GOT3 (cell line): ENCODE measurements at regions not wholly inside any gene's neighbourhood (a gene's known extent, or its start where the extent isn't known, plus 50 kb on each side); places are given as distances from the start of the nearest gene placed in this dataset.

Experiments used
- DNase-seq: peaks from one replicate; lab custom pipeline; 2025; ENCODE audit warnings: mixed read lengths; lab: John Stamatoyannopoulos, UW

DNA sequence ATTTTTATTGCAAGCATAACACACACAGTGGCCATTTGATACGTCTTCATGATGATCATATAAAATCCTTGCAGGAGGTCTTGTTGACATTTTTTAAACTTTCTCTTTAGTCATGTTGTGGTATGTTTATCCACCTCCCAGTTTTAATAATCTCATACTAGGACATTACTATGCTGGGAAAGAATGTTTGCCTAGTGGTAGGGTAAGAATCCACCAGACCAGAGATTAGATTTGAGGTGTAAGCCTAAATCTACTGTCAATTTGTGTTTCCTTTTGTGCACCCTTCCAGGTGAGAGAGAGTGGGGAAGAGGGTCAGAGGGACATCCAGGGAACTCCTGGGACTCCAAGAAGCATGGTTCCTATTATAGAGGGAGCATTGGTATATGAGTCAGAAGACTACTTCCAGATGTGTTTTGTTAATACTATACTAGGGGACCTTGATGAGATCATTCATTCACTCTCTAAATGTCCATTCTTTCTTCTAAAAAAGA is 298.3 kb upstream of the SASH1 start:
- no peak for DNase-seq

GRCh38 chr6:148044921-148045320 is 297.7 kb upstream of the SASH1 start:
- no peak for DNase-seq

- no peak for DNase-seq
These were observed 289.4 kb upstream of the SASH1 start for GRCh38 chr6:148053209-148053608.

GRCh38 chr6:148053796-148054195 is 288.8 kb upstream of the SASH1 start:
- DNase-seq = no peak

- no peak for DNase-seq
These were observed 288.4 kb upstream of the SASH1 start for GRCh38 chr6:148054219-148054618.

DNA sequence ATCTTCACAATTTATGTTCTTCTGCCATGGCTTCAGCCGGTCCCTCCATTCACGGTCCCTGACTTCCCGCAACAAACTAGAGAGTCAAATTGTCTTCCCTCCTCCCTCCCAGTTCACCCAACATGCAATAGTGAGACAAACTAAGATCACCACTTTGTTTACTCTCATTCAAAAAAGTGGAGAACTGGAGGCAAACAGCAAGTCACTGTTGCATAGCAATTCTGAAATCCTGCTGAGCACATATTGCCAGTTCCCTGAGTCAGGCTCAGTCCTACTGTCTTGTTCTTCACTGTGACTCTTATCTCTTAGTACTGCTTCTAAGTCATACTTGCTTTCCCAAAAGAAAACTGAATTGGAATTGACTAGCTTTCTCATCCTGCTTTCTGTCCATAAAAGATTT is 287.2 kb upstream of the SASH1 start:
- DNase-seq = no peak

- DNase-seq = no peak
These were observed 282.8 kb upstream of the SASH1 start for GRCh38 chr6:148059869-148060268.

DNA sequence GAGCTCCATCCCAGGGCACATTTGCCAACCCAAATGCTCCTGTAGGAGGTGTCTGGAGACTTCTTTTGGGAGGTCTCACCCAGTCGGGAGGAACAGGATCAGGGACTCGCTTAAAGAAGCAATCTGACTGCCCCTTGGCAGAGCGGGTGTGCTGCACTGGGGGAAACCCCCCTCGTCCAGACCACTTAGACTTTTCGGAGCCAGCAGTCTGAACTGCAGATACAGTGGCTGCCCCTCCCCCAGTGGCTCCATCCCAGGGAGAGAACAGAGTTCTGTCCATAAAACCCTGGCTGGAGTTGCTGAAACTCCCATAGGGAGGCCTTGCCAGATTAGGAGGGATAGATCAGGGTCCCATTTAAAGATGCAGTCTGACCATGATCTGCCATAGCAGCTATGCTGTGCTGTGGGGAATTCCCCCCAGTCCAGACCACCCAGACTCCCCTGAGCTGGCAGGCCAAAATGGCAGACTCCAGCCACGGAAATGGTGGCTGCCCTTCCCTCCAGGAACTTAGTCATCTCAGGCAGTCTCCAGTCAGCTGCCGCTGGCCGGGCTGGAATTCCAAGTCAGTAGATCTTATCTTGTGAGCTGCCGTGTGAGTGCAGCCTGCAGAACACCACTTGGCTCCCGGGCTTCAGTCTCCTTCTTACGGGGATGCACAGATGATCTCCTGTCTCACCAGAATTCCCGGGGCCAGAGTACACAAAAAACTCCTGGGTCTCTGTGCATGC is 278.1 kb upstream of the SASH1 start:
- no peak for DNase-seq

- DNase-seq = no peak
These were observed 274.1 kb upstream of the SASH1 start for GRCh38 chr6:148068437-148069061.

GRCh38 chr6:148069256-148069655 is 273.4 kb upstream of the SASH1 start:
- DNase-seq = no peak

- DNase-seq = no peak
These were observed 268.3 kb upstream of the SASH1 start for GRCh38 chr6:148074291-148074690.

DNA sequence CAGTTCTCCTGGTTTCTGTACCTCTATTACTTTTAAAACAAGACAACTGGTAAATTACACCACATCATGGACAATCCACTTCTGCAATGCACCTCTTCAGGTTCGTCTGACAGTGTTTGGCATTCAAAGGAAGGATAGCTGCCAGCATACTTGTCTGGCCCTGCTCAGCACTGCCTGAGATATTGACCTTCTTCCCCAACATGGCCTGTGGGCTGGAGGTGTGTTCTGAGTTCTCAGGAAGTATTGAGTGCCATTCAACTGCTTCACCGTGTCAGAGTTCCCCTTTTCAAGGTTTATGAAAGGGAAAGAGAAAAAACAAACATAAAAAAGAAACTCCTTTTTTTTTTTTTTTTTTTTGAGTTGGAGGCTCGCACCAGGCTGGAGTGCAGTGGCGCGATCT is 267.9 kb upstream of the SASH1 start:
- DNase-seq = no peak

DNA sequence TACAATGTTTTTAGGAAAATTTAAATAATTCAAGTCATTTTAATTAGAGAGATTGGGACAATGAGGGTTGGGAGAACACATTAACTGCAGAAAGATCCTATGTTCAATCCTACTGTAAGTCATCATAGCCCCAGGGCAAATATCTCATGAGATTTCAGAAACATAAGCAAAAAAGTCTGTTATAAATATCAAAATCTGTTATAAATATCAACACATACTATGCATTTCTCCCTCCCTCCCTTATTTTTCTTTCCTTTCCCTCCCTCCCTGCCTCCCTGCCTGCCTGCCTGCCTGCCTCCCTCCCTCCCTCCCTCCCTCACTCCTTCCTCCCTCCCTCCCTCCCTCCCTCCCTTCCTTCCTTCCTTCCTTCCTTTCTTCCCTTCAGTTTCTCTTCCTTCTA is 267.3 kb upstream of the SASH1 start:
- DNase-seq = no peak

DNA sequence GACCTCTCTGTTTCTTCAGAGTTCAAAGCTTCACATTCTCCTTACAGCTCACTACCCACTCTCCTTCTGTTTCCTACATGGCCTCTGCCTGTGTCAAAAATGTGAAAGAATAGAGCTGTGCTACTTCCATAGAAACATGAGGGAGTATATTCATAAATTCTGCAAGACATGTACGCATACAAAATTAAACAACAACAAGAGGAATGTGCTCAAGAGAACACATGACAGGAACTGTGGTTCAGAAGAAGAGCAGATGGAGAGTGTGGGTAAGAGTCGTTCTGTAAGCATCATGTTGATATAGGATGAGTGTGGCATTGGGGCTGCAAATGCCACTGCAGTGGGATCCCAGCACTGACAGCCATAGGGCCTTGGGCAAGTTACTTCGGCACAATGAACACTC is 266.6 kb upstream of the SASH1 start:
- DNase-seq = no peak

DNA sequence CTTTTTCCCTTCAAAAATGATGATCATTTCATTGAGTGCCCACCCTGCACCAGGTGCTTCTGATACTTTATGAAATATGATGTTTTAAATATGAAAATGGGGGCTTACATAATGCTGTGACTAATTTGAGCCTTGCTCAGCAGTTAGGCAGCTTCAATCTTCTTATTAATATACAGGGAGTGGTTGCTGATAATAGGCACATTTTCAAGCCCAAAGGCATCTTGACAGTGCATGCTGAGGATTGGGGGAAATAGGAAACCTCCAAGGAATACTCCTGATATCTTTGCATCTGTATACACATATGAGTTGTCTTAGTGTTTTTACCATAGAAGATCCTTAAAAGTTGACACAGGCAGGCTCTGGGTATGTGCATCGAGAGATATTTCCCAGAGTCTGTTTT is 262.3 kb upstream of the SASH1 start:
- DNase-seq = no peak

DNA sequence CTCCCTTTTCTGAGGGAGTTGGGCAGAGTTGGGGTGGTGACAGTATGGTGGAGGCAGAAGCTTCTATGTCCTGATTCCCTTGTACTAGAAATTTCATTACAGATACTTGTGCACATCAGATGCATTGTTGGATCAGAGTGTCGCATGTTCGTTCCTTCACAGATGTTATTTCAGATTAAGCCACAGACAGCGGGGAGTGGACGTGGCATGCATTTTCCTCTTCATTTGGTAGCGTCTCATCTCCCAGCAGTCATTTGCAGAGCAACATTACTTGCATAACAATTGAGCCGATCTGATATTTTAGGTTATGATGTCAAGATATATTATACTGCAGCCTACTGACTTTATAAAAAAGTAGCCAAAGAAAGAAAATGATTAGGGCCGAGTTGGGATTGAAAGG is 261.6 kb upstream of the SASH1 start:
- DNase-seq = no peak

DNA sequence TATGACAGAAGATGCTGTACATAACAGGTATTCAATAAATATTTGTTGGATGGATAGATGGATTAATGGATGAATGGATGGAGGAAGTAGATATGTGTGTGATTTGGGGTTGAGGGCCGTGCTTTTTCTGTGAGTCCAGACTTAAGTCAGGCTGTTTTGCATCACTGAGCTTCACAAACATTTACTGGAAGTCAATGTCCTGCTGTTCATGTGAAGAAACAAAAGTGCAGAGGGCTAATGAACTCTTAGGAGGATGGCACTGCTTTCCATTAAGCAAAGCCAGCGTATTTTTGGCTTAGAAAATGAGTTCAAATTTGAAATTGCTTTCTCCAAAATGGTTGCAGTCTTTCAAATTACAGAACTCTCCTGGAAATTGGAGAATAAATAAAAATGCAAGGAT is 260.6 kb upstream of the SASH1 start:
- no peak for DNase-seq

DNA sequence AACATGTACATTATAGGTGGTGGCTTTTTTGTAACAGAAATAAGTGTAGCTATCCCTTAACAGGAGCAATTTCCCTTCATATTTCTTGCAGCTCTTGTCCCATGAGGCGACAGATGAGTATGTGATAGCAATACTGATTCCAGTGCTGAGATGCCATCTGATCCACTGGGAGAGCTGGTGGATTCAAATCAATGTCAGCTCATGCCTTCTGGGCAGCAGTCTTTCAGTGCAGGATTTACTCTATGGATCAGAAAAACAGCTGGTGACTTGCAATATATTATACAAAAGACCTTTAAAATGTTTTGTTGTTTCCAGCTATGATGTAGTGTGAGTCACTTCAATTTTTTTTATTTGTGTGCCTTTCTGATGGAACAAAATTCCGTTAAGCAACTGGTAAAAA is 259.9 kb upstream of the SASH1 start:
- DNase-seq = no peak

DNA sequence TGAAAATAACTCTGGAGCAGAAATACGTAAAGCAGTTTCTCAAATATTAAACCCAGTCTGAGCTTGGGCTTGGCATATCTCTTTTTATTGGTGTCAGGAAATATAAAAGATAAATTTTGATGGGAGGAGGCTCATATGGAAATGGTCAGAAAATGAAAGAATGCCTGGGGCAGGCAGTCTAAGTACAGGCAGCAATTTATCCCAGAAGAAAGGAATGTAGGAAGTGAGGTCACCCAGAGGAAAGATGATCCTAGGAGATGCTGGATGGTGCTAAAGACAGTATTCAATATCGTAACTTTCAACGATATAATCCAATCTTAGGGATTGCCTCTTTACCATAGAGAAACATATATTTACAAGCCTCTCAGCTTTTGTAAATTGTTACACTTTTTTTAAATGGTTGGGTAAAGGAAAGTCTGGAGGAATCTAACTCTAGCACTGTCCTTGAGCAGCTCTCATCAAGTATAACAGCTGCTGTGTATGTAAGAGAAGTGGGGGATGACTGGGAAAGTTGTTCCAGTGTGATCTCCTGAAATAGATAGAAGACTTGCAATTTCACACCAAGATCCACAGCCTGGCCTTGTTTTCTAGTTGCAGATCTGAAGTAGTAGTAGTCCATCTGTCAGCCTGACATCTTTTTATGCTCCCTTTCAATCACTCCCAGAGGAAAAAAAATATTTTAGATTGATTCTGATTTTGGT is 256.9 kb upstream of the SASH1 start:
- no peak for DNase-seq

- no peak for DNase-seq
These were observed 256.3 kb upstream of the SASH1 start for GRCh38 chr6:148086386-148086785.

DNA sequence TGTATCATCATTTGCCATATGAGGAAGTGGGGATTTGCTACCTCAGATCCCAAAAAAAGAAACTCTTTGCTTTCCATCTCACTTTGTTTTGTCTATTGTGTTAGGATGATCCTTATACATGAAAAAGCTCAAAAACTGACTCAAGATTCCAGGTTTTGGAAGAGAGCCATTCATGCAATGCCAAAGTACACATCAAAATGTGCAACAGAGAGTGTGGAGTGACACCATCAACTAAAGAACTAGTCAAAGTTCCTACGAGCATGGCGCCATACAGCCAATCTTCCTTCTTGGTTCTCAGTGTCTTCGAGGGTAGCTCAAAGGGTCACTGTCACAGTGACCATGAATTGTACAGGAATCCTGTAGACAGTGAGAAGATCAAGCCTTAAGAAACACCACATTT is 255.8 kb upstream of the SASH1 start:
- DNase-seq = no peak

DNA sequence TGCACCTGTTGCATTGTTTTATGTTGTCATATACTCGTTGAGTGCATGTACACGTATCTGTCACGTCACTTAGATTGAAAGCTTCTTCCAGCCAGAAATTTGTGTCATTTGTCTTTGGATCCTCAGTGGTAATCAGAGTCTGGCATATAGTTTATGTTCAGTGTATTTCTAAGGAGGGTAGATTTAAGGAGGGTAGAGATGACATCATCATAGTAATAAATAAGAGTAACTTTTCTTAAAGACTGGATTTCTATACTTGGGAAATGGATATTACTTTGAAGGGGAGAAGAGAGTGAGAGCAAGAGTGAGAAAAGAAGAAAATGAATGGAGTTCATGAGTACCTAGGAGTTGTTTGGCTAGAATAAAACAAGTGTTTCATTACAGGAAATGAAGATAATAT is 255.0 kb upstream of the SASH1 start:
- DNase-seq = no peak

DNA sequence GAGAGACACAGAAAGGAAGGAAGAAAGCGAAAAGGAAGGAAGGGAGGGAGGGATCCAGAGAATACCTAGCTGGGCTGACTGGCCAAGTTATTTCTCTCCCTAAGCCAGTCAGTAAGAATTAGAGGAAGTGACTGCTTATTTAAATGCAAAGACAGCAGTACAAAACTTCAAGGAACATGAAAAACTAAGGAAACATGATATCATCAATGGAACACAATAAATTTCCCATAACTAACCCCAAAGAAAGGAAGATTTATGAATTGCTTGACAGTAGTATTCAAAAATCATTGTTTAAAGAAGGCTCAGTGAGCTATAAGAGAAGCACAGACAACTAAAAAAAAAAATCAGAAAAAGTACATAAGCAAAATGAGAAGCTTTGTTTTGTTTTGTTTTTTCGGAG is 252.3 kb upstream of the SASH1 start:
- no peak for DNase-seq
